A673 (cell line): ENCODE measurements at regions not wholly inside any gene's neighbourhood (a gene's known extent, or its start where the extent isn't known, plus 50 kb on each side); places are given as distances from the start of the nearest gene placed in this dataset.

Source experiments
- CTCF ChIP-seq: fragments of 300-800, 200-600 bp; sonication (generic); conservative IDR thresholded peaks from 2 replicates; pipeline ENCODE4 v1.5.1; 2017; ENCODE audit warnings: low read depth, mild to moderate bottlenecking, antibody characterized with exemption, low read length, moderate library complexity, mixed read lengths
- EZH2 ChIP-seq: fragments of 200-600 bp; sonication (generic); IDR thresholded peaks from 2 replicates; pipeline ENCODE4 v1.6.1; 2017; ENCODE audit warnings: borderline replicate concordance, low read depth, mild to moderate bottlenecking, mixed read lengths, antibody characterized with exemption, low read length; ENCODE audit not compliant: poor library complexity, severe bottlenecking

- no peak for TF ChIP-seq CTCF
- no peak for TF ChIP-seq EZH2
Measured at GRCh38 chr10:43879162-43879561, 230.5 kb upstream of the ZNF32 start.
